ENCODE measurements at regions not wholly inside any gene's neighbourhood (a gene's known extent, or its start where the extent isn't known, plus 50 kb on each side); places are given as distances from the start of the nearest gene placed in this dataset.
"Not testable (repeated sequence)": the region's sequence is repeated elsewhere in the genome, so short reads cannot be mapped to it uniquely, and the experiment has no call there.

DNA sequence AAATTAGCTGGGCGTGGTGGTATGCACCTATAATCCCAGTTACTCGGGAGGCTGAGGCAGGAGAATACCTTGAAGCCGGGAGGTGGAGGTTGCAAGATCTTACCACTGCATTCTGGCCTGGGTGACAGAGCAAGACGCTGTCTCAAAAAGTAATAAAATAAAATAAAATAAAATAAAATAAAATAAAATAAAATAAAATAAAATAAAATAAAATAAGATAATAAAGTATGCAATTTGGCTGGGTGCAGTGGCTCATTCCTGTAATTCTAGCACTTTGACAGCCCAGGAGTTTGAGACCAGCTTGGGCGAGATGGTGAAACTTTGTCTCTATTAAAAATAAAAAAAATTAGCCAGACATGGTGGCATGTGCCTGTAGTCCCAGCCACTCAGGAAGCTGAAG is 85.6 kb upstream of the XPO1 start:
- no peak for DNase-seq (ENCODE audit: low read depth)

GRCh38 chr2:61620244-61621159 is 82.3 kb upstream of the XPO1 start:
- DNase-seq (ENCODE audit: low read depth), result peak; percentile 41

GRCh38 chr2:61619561-61619960 is 81.4 kb upstream of the XPO1 start:
- no peak for DNase-seq (ENCODE audit: low read depth)

- no peak for DNase-seq (ENCODE audit: low read depth)
Measured at GRCh38 chr2:61617610-61618009, 79.5 kb upstream of the XPO1 start.

DNA sequence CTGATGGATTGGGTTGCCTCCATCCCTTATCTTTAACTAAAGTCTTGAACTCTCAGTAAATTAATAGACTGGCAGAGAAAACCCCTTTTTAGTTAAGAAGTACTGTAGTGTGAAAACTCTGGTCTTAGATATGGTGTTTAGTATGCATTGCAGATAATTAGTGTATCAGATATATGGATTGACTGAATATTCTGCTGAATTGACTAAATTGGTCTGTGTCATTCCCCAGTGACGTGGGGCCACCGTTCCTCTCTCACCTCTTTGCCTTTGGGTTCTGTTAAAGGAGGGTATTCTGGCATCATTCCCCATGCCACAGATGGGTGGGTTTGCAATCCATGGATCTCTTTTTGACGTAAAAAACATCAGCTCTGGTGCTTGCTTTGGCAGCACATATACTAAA is 67.1 kb upstream of the XPO1 start:
- no peak for DNase-seq (ENCODE audit: low read depth)

DNA sequence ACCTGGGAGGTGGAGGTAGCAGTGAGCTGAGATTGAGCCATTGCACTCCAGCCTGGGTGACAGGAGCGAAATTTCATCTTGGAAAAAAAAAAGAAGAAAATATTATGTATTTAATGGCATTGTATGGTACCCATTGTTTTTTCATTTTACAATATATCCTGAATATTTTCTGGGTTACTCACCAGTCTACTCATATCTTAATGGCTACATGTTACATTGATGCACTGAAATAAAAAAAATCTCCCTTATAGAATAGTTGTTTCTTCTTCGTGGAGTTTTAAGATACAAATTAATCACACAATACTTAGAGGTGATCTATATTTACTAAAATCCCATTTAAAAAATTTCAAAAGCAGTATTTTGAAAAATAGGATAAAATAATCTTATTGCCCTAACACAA is 66.3 kb upstream of the XPO1 start:
- peak; percentile 30 for DNase-seq (ENCODE audit: low read depth)

- not testable (repeated sequence) for DNase-seq (ENCODE audit: low read depth)
Measured at GRCh38 chr2:61598515-61599156, 60.5 kb upstream of the XPO1 start.

GRCh38 chr2:61597300-61598289 is 59.4 kb upstream of the XPO1 start:
- DNase-seq (ENCODE audit: low read depth), result no peak

GRCh38 chr2:61594201-61594600 is 56.0 kb upstream of the XPO1 start:
- DNase-seq (ENCODE audit: low read depth), result not testable (repeated sequence)

GRCh38 chr2:61593648-61594047 is 55.5 kb upstream of the XPO1 start:
- not testable (repeated sequence) for DNase-seq (ENCODE audit: low read depth)

- DNase-seq (ENCODE audit: low read depth), result no peak
Measured at GRCh38 chr2:61590214-61590613, 52.1 kb upstream of the XPO1 start.

DNA sequence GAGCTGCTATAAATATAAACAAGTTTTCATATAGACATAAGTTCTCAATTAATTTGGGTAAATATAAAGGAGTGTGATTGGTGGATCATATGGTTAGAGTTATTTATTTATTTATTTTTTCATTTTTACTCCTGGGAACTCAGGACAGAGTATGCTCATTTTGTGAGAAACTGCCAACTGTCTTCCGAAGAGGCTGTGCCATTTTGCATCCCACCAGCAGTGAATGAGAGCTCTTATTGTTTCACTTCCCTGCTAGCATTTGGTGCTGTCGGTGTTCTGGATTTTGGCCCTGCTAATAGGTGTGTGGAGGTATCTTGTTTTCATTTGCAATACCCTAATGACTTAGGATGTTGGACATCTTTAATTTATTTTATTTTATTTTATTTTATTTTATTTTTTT is 50.4 kb upstream of the XPO1 start:
- DNase-seq (ENCODE audit: low read depth), result no peak

Measured in HS-5 (cell line).